ENCODE measurements at regions not wholly inside any gene's neighbourhood (a gene's known extent, or its start where the extent isn't known, plus 50 kb on each side); places are given as distances from the start of the nearest gene placed in this dataset.

DNA sequence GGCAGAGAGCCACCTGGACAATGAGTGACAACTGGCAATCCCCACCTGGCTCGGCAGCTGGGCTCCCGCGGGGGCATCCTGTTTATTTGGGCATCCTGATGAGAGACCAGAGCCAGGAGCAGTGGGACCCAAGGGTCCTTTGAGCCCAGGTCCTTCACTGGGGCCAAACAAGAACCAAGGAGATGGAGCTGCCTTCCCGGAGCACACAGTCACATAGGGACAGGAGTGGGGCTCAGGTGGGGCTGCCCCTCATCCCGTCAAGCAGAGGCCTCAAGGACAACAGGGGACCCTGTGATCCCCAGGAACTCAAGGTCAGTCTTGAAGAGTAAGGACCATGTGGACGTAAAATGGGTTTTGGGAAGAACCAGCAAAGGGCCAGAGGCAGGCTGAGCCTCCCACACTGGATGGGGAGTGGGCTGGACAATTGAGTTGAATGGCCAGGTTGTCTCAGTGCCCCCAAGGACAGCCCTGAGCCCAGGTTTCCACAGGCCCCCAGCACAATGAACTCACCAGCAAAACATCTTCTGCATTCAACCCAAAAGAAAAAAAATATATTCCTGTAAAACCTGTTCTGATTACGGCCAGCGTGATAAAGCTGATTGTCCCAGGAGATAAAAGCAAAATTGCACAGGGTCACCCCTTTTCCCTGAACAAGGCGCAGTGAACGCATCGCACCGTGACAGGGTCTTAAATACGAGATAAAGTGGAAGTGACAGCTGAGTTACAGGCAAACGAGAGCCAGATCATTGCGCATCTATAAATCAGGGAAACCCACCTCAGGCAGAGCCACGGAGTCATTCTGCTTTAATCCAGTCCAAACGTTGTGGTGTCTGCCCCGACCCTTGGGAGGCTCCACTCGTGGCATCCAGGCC is 86.2 kb downstream of the ANKRD60 start:
- Mint-ChIP-seq H3K27ac (no peak overlapping the region), H3K27me3 (peaks cover 7 to 57% of the 10 kb centered on the region in 2 donors), H3K9me3 (no peaks in the 10 kb centered on the region), H3K4me3 (no peak overlapping the region), H3K36me3 (no peaks in the 10 kb centered on the region), H3K4me1 (no peaks in the 10 kb centered on the region)
- H3K27ac ChIP-seq (ENCODE audit: low read depth, low read length), result no peak overlapping the region
- no peaks in the 10 kb centered on the region for H3K27me3 ChIP-seq (ENCODE audit: insufficient read depth, low read length, poor library complexity, severe bottlenecking)
- H3K4me3 ChIP-seq (ENCODE audit: low read length), result no peak overlapping the region
- H3K36me3 ChIP-seq (ENCODE audit: insufficient read depth, low read length), result no peaks in the 10 kb centered on the region
- H3K4me1 ChIP-seq (ENCODE audit: insufficient read depth, low read length), result no peaks in the 10 kb centered on the region
- no peaks in the 10 kb centered on the region for H3K9me3 ChIP-seq (ENCODE audit: low read length)
- POLR2A ChIA-PET, result no interaction called here
- DNase-seq, result no peak
- CTCF ChIA-PET, result no interaction called here

DNA sequence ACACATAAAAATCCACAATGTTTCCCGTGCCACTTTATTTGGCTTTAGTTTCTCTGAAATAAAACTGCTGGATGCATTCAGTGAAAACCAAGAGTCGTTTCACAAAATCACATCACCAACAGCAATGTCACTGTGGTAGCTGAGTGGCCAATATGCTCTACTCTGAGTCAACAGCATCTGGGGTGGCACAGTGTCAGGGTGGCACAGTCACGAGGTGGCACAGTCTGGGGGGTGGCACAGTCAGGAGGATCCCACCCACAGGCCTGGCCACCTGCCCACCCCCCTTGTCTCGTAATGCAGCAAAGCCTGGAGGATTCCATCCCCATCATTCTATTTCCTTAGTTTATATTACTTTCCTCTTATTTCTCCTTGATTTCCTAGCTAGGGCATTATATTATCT is 87.0 kb downstream of the ANKRD60 start:
- no peak overlapping the region for H3K27ac Mint-ChIP-seq
- H3K27me3 Mint-ChIP-seq, result peaks cover 4 to 58% of the 10 kb centered on the region in 2 donors
- CTCF ChIA-PET, result no interaction called here

DNA sequence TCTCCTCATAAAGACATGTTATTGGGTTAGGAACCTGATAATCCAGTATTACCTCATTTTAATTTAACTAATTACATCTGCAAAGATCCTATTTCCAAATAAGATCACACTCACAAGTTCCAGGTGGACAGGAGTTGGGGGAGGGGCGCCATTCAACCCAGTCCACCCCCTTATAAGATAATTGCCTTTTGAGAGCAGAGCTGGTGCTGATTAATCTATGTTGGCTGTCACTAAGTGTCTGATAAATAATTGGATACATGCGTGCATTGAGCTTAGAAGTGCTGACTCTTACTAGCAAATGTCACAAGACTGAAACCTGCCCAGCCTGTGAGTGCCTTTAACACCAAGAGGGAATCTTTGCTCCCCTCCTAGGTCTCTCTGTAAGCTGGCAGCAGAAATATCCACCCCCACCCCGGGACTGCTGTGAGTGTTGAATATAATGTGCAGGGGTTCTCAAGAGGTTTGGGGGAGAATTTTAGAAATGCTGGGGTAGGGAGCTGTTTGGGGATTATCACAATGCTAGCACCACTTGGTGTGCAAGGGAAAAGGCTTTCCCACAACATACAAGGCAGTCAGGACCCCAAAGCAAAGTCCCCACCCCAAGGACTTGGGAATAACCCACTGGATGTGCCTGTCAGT is 87.5 kb downstream of the ANKRD60 start:
- Mint-ChIP-seq H3K4me1 (no peaks in the 10 kb centered on the region), H3K4me3 (no peak overlapping the region), H3K9me3 (no peaks in the 10 kb centered on the region), H3K36me3 (no peaks in the 10 kb centered on the region), H3K27me3 (peaks cover 4 to 62% of the 10 kb centered on the region in 2 donors), H3K27ac (no peak overlapping the region)
- no peaks in the 10 kb centered on the region for H3K9me3 ChIP-seq (ENCODE audit: low read length)
- DNase-seq, result no peak
- H3K4me3 ChIP-seq (ENCODE audit: low read length), result no peak overlapping the region
- POLR2A ChIA-PET, result no interaction called here
- CTCF ChIA-PET, result no interaction called here
- no peaks in the 10 kb centered on the region for H3K36me3 ChIP-seq (ENCODE audit: insufficient read depth, low read length)
- no peak overlapping the region for H3K27ac ChIP-seq (ENCODE audit: low read depth, low read length)
- H3K27me3 ChIP-seq (ENCODE audit: insufficient read depth, low read length, poor library complexity, severe bottlenecking), result no peaks in the 10 kb centered on the region
- H3K4me1 ChIP-seq (ENCODE audit: insufficient read depth, low read length), result no peaks in the 10 kb centered on the region

More for the DNA sequence above, 87.0 kb downstream of the ANKRD60 start:
- Histone ChIP-seq H3K27me3 (ENCODE audit: insufficient read depth, low read length, poor library complexity, severe bottlenecking) (no peaks in the 10 kb centered on the region), H3K9me3 (ENCODE audit: low read length) (no peaks in the 10 kb centered on the region), H3K36me3 (ENCODE audit: insufficient read depth, low read length) (no peaks in the 10 kb centered on the region), H3K27ac (ENCODE audit: low read depth, low read length) (no peak overlapping the region), H3K4me1 (ENCODE audit: insufficient read depth, low read length) (no peaks in the 10 kb centered on the region), H3K4me3 (ENCODE audit: low read length) (no peak overlapping the region)
- Mint-ChIP-seq H3K4me3 (no peak overlapping the region), H3K9me3 (no peaks in the 10 kb centered on the region), H3K36me3 (no peaks in the 10 kb centered on the region), H3K4me1 (no peaks in the 10 kb centered on the region)
- no peak for DNase-seq
- POLR2A ChIA-PET, result no interaction called here

DNA sequence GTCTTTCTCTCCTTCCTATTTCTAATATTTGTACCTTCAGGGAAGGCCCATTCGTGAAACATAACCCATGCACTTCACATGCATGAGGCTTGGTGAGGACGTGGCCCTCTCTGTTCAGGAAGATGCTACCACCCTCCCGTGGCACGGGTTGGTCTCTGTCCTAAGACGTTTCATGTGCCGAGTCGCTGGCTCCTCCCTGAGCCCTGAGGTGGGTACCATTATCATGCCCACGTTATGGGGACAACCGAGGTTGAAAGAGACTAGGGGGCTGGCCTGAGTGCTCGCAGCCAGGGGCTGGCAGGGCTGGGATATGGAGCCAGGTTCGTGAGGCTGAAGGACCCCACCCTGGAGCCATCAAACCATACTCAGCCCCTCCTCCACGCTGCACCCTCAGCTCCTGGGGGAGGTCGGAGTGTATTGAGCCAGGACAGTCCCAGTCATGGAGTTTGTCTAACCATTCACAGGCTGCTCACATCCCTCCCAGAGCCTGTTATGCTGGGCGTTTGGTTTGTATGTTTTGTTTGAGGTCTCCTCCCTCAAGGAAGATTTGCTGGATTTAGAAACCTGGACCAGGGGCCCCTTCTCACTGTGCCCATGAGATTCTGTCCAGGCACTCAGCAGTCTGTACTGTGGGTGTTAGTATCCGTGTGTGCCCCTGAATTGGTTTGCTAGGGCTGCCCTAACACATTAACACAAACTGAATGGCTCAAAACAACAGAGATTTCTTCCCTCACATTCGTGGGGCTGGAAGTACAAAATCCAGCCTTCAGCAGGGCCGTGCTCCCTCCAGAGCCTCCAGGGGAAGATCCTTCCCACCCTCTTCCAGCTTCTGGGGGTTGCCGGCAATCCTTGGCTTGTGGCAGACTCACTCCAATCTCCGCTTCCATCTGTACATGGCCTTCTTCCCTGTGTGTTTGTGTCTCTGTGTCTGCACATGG is 88.3 kb downstream of the ANKRD60 start:
- Mint-ChIP-seq H3K9me3 (no peaks in the 10 kb centered on the region), H3K36me3 (no peaks in the 10 kb centered on the region), H3K27me3 (peaks cover 5 to 68% of the 10 kb centered on the region in 2 donors), H3K4me3 (no peak overlapping the region), H3K4me1 (no peaks in the 10 kb centered on the region), H3K27ac (no peak overlapping the region)
- ChIA-PET CTCF (no interaction called here), POLR2A (no interaction called here)
- no peaks in the 10 kb centered on the region for H3K9me3 ChIP-seq (ENCODE audit: low read length)
- H3K27me3 ChIP-seq (ENCODE audit: insufficient read depth, low read length, poor library complexity, severe bottlenecking), result no peaks in the 10 kb centered on the region
- H3K36me3 ChIP-seq (ENCODE audit: insufficient read depth, low read length), result no peaks in the 10 kb centered on the region
- H3K27ac ChIP-seq (ENCODE audit: low read depth, low read length), result no peak overlapping the region
- DNase-seq, result no peak
- no peaks in the 10 kb centered on the region for H3K4me1 ChIP-seq (ENCODE audit: insufficient read depth, low read length)
- H3K4me3 ChIP-seq (ENCODE audit: low read length), result no peak overlapping the region

DNA sequence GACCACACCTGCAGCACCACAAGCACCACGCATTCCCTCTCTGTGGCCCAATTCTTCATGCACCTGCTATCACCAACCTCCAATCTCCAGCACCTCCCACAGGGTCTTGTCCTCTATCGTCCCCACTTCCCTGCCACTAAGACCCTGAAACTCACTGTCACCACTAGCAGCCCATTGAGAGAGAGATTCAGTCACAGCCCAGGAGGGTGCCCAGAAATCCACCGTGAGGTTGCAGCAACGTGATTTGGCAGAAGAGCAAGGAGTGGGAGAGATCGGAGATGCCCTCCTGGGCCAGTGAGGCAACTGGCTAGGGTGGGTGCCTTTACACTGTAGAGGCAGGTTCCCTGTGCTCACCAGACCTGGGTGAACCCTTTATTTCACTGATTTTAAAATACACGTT is 90.1 kb downstream of the ANKRD60 start:
- no peaks in the 10 kb centered on the region for H3K9me3 Mint-ChIP-seq
- CTCF ChIA-PET, result interaction anchor here (0.6 kb wide), 1 partner anchor 483 kb away, joined by 3 read pairs; no protein-coding TSS in a partner anchor

DNA sequence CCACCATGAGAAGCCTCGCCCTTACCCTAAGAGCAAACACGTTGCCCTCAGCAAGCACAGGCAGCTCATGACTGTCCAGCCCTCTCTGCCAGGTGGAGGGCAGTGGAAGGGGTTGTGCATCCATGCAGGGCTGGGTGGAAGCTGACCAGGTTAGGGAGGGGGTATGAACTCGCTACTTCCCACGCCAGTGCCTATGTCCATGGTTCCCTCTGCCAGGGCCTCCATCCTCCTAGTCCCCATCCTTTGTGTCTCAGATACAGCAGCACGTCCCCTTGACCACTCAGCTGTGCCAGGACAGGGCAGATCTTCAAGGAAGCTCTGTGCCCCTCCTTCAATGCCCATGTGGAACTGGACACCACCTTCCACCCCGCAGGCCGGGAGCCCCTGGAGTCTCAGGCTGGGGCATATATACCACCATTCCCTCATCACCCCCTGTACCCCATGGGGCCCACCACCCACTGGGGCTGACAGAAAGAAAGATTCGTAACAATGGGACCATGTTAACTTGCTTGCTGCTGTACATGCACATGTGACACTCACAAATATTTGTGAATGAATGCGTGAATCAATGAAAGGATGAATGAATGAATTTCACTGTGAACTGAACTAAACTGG is 90.7 kb downstream of the ANKRD60 start:
- ChIA-PET POLR2A (no interaction called here), CTCF (interaction anchor here (0.6 kb wide), 1 partner anchor 483 kb away, joined by 3 read pairs; no protein-coding TSS in a partner anchor)
- no peak overlapping the region for H3K4me3 ChIP-seq (ENCODE audit: low read length)
- H3K27me3 ChIP-seq (ENCODE audit: insufficient read depth, low read length, poor library complexity, severe bottlenecking), result no peaks in the 10 kb centered on the region
- no peak for DNase-seq
- no peaks in the 10 kb centered on the region for H3K36me3 ChIP-seq (ENCODE audit: insufficient read depth, low read length)
- H3K27ac ChIP-seq (ENCODE audit: low read depth, low read length), result no peak overlapping the region
- H3K9me3 ChIP-seq (ENCODE audit: low read length), result no peaks in the 10 kb centered on the region
- no peaks in the 10 kb centered on the region for H3K9me3 Mint-ChIP-seq
- no peaks in the 10 kb centered on the region for H3K36me3 Mint-ChIP-seq
- no peak overlapping the region for H3K4me3 Mint-ChIP-seq
- no peaks in the 10 kb centered on the region for H3K4me1 Mint-ChIP-seq
- H3K27ac Mint-ChIP-seq, result no peak overlapping the region
- peaks cover 13 to 83% of the 10 kb centered on the region in 2 donors for H3K27me3 Mint-ChIP-seq
- no peaks in the 10 kb centered on the region for H3K4me1 ChIP-seq (ENCODE audit: insufficient read depth, low read length)

More for the DNA sequence above, 90.1 kb downstream of the ANKRD60 start:
- Mint-ChIP-seq H3K4me1 (no peaks in the 10 kb centered on the region), H3K36me3 (no peaks in the 10 kb centered on the region), H3K27ac (no peak overlapping the region), H3K27me3 (peaks cover 10 to 78% of the 10 kb centered on the region in 2 donors), H3K4me3 (no peak overlapping the region)
- Histone ChIP-seq H3K36me3 (ENCODE audit: insufficient read depth, low read length) (no peaks in the 10 kb centered on the region), H3K9me3 (ENCODE audit: low read length) (no peaks in the 10 kb centered on the region), H3K27ac (ENCODE audit: low read depth, low read length) (no peak overlapping the region), H3K4me1 (ENCODE audit: insufficient read depth, low read length) (no peaks in the 10 kb centered on the region), H3K4me3 (ENCODE audit: low read length) (no peak overlapping the region), H3K27me3 (ENCODE audit: insufficient read depth, low read length, poor library complexity, severe bottlenecking) (no peaks in the 10 kb centered on the region)
- POLR2A ChIA-PET, result no interaction called here
- no peak for DNase-seq

DNA sequence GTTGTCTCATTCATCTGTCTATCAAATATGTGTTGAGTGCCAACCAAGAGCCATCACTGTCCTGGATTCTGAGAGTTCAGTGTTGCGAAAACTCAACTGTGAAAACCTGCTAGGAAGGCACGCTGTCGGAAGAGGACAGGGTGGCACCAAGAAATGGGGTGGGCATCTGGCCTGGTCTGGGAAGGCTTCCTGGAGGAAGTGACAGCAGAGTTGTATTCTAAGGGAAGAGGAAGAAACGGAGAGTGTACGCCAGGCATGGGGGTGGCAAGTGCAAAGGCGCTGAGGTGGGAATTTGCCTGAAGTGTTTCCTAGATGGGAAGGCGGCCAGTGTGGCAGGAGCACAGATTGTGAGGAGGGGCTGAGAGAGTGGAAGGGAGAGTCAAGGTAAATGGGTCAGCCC is 91.2 kb downstream of the ANKRD60 start:
- Mint-ChIP-seq H3K27ac (no peak overlapping the region), H3K36me3 (no peaks in the 10 kb centered on the region), H3K4me3 (no peak overlapping the region), H3K27me3 (peaks cover 18 to 84% of the 10 kb centered on the region in 2 donors), H3K4me1 (no peaks in the 10 kb centered on the region), H3K9me3 (no peaks in the 10 kb centered on the region)
- CTCF ChIA-PET, result no interaction called here
- Histone ChIP-seq H3K4me3 (ENCODE audit: low read length) (no peak overlapping the region), H3K27ac (ENCODE audit: low read depth, low read length) (no peak overlapping the region), H3K4me1 (ENCODE audit: insufficient read depth, low read length) (no peaks in the 10 kb centered on the region), H3K9me3 (ENCODE audit: low read length) (no peaks in the 10 kb centered on the region), H3K36me3 (ENCODE audit: insufficient read depth, low read length) (no peaks in the 10 kb centered on the region), H3K27me3 (ENCODE audit: insufficient read depth, low read length, poor library complexity, severe bottlenecking) (no peaks in the 10 kb centered on the region)
- DNase-seq, result no peak
- POLR2A ChIA-PET, result no interaction called here
